PC-9 (cell line): ENCODE measurements at regions not wholly inside any gene's neighbourhood (a gene's known extent, or its start where the extent isn't known, plus 50 kb on each side); places are given as distances from the start of the nearest gene placed in this dataset.

Source experiments
- EZH2 ChIP-seq: fragments of 200-600 bp; sonication (generic); IDR thresholded peaks from 2 replicates; pipeline ENCODE4 v1.8.0; 2017; ENCODE audit warnings: antibody characterized with exemption, low read depth
- TF ChIP-seq, protein P1 (sequence below): fragments of 200-600 bp; sonication (generic); conservative IDR thresholded peaks from 2 replicates; pipeline ENCODE4 v1.6.1; 2017; ENCODE audit warnings: mixed run types, antibody characterized with exemption, mild to moderate bottlenecking, moderate library complexity

DNA sequence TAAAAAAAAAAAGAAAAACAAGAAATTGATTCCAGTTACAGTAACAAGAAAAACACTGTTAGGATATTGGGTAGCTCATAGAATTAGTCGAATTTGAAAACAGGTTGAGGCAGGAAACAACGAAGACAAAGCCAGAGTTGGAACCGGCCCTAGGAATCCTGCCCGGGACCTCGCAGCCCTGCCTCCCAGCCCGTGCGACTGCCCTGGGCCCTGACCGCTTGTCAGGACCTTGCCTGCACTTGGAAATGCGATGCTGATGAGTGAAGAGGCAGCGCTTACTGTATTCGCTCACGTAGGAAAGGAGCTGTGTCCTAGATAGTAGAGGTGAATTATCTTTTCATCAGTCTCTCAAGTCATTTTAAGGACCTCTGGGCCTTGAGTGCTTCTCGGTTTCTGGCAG is 611.7 kb upstream of the FAT1 start:
- TF ChIP-seq EZH2: no peak
- TF ChIP-seq, protein P1, sequence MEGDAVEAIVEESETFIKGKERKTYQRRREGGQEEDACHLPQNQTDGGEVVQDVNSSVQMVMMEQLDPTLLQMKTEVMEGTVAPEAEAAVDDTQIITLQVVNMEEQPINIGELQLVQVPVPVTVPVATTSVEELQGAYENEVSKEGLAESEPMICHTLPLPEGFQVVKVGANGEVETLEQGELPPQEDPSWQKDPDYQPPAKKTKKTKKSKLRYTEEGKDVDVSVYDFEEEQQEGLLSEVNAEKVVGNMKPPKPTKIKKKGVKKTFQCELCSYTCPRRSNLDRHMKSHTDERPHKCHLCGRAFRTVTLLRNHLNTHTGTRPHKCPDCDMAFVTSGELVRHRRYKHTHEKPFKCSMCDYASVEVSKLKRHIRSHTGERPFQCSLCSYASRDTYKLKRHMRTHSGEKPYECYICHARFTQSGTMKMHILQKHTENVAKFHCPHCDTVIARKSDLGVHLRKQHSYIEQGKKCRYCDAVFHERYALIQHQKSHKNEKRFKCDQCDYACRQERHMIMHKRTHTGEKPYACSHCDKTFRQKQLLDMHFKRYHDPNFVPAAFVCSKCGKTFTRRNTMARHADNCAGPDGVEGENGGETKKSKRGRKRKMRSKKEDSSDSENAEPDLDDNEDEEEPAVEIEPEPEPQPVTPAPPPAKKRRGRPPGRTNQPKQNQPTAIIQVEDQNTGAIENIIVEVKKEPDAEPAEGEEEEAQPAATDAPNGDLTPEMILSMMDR: no peak
